ENCODE measurements at regions not wholly inside any gene's neighbourhood (a gene's known extent, or its start where the extent isn't known, plus 50 kb on each side); places are given as distances from the start of the nearest gene placed in this dataset.

GRCh38 chr5:51544031-51544785, 161.0 kb downstream of the ISL1 start:
- TF ChIP-seq, protein P1, sequence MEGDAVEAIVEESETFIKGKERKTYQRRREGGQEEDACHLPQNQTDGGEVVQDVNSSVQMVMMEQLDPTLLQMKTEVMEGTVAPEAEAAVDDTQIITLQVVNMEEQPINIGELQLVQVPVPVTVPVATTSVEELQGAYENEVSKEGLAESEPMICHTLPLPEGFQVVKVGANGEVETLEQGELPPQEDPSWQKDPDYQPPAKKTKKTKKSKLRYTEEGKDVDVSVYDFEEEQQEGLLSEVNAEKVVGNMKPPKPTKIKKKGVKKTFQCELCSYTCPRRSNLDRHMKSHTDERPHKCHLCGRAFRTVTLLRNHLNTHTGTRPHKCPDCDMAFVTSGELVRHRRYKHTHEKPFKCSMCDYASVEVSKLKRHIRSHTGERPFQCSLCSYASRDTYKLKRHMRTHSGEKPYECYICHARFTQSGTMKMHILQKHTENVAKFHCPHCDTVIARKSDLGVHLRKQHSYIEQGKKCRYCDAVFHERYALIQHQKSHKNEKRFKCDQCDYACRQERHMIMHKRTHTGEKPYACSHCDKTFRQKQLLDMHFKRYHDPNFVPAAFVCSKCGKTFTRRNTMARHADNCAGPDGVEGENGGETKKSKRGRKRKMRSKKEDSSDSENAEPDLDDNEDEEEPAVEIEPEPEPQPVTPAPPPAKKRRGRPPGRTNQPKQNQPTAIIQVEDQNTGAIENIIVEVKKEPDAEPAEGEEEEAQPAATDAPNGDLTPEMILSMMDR (IDR thresholded peaks at IDR 0.05; ENCODE audit: partially characterized antibody, unreplicated experiment) = no peak
- Mint-ChIP-seq H3K36me3 (ENCODE audit: unreplicated experiment) (no peaks in the 10 kb centered on the region), H3K4me3 (ENCODE audit: unreplicated experiment) (no peak overlapping the region), H3K4me1 (ENCODE audit: low read depth, unreplicated experiment) (no peaks in the 10 kb centered on the region), H3K27me3 (ENCODE audit: unreplicated experiment) (no peaks in the 10 kb centered on the region), H3K9me3 (ENCODE audit: unreplicated experiment) (no peaks in the 10 kb centered on the region), H3K27ac (ENCODE audit: unreplicated experiment) (no peak overlapping the region)
- no peak for DNase-seq

- peaks cover 9% of the 10 kb centered on the region for H3K4me1 Mint-ChIP-seq (ENCODE audit: low read depth, unreplicated experiment)
- H3K9me3 Mint-ChIP-seq (ENCODE audit: unreplicated experiment) = peaks cover 6% of the 10 kb centered on the region
- peaks cover 7% of the 10 kb centered on the region for H3K36me3 Mint-ChIP-seq (ENCODE audit: unreplicated experiment)
- no peak overlapping the region for H3K27ac Mint-ChIP-seq (ENCODE audit: unreplicated experiment)
- TF ChIP-seq, protein P1 (IDR thresholded peaks at IDR 0.05; ENCODE audit: partially characterized antibody, unreplicated experiment) = no peak
- no peak for DNase-seq
- H3K27me3 Mint-ChIP-seq (ENCODE audit: unreplicated experiment) = peaks cover 6% of the 10 kb centered on the region
- no peak overlapping the region for H3K4me3 Mint-ChIP-seq (ENCODE audit: unreplicated experiment)
Observed at GRCh38 chr5:51556833-51557232, 173.6 kb downstream of the ISL1 start.

- no peak overlapping the region for H3K27ac Mint-ChIP-seq (ENCODE audit: unreplicated experiment)
Observed at GRCh38 chr5:51558682-51559081, 175.4 kb downstream of the ISL1 start.

DNA sequence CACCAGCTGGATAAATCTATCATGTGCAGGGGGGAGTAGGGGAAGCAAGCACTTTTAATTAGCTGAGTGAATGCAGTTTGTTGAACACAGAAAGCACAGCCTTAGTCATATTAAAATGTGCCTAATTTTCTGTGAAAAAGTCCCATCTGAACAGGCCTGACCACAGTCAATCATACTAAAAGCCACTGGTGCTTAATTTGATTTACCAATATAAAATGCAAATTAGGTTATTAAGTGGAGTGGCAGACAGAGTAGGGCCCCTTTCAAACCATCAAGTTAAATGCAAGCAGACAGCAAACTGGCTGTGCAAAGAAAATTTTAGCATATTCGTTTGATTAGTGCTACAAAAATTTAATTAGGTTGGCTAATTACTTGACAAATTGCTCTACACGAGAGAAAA, 176.1 kb downstream of the ISL1 start:
- Mint-ChIP-seq H3K9me3 (ENCODE audit: unreplicated experiment) (peaks cover 4% of the 10 kb centered on the region), H3K27ac (ENCODE audit: unreplicated experiment) (no peak overlapping the region), H3K36me3 (ENCODE audit: unreplicated experiment) (no peaks in the 10 kb centered on the region), H3K4me3 (ENCODE audit: unreplicated experiment) (no peak overlapping the region), H3K27me3 (ENCODE audit: unreplicated experiment) (peaks cover 2% of the 10 kb centered on the region), H3K4me1 (ENCODE audit: low read depth, unreplicated experiment) (peaks cover 4% of the 10 kb centered on the region)
- TF ChIP-seq, protein P1 (IDR thresholded peaks at IDR 0.05; ENCODE audit: partially characterized antibody, unreplicated experiment) = no peak
- DNase-seq = no peak

More at GRCh38 chr5:51558682-51559081, 175.4 kb downstream of the ISL1 start:
- peaks cover 4% of the 10 kb centered on the region for H3K4me1 Mint-ChIP-seq (ENCODE audit: low read depth, unreplicated experiment)
- no peak for DNase-seq
- no peaks in the 10 kb centered on the region for H3K36me3 Mint-ChIP-seq (ENCODE audit: unreplicated experiment)
- TF ChIP-seq, protein P1 (IDR thresholded peaks at IDR 0.05; ENCODE audit: partially characterized antibody, unreplicated experiment) = no peak
- H3K27me3 Mint-ChIP-seq (ENCODE audit: unreplicated experiment) = peaks cover 2% of the 10 kb centered on the region
- H3K9me3 Mint-ChIP-seq (ENCODE audit: unreplicated experiment) = peaks cover 4% of the 10 kb centered on the region
- no peak overlapping the region for H3K4me3 Mint-ChIP-seq (ENCODE audit: unreplicated experiment)

DNA sequence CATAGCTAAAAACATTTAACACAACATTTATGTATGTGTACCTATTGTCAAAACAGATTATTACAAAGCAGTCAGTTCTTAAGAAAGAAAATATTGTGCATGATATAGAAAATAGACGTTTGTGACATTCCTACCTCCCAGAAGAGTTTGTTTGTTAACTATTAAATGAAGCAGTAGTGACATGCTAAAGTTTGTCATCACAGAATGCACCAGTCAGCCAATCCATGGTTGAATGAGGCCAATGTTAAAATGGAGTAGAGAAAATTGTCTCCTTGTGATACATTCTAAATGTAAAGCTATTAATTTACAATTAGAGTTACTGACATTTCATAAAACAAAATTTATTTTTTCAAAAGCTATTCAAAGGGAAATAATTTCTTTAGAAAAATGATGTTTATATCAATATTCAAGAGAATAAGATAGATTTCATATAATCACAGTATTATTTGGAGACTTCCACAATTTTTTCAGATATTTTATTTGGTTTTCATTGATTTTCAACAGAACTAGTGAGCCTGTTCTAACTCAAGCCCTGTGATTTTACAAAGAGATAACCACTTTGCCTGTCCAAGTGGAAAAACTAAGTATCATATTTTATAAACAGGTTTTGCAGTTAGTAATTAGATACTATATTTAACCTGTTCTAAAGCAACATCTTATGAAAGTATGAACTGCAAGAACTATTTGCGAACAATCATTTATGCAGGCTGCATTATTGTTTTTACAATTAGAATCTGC, 176.8 kb downstream of the ISL1 start:
- no peaks in the 10 kb centered on the region for H3K36me3 Mint-ChIP-seq (ENCODE audit: unreplicated experiment)
- no peak overlapping the region for H3K4me3 Mint-ChIP-seq (ENCODE audit: unreplicated experiment)
- no peak for DNase-seq
- H3K4me1 Mint-ChIP-seq (ENCODE audit: low read depth, unreplicated experiment) = peaks cover 3% of the 10 kb centered on the region
- no peaks in the 10 kb centered on the region for H3K27me3 Mint-ChIP-seq (ENCODE audit: unreplicated experiment)
- TF ChIP-seq, protein P1 (IDR thresholded peaks at IDR 0.05; ENCODE audit: partially characterized antibody, unreplicated experiment) = no peak
- H3K27ac Mint-ChIP-seq (ENCODE audit: unreplicated experiment) = no peak overlapping the region
- H3K9me3 Mint-ChIP-seq (ENCODE audit: unreplicated experiment) = peaks cover 4% of the 10 kb centered on the region
